ENCODE measurements at regions not wholly inside any gene's neighbourhood (a gene's known extent, or its start where the extent isn't known, plus 50 kb on each side); places are given as distances from the start of the nearest gene placed in this dataset.

GRCh38 chr9:81417299-81417675 lies 272.1 kb downstream of the TLE1 start (continued):
- TF ChIP-seq ZNF609 (CRISPR knock-in tag; IDR thresholded peaks at IDR 0.05; ENCODE audit: borderline replicate concordance) (no peak), SIN3A (IDR thresholded peaks at IDR 0.05; ENCODE audit: borderline replicate concordance in 2 of 2, control insufficient read depth in 1 of 2, low read depth in 2 of 2, low read length in 2 of 2) (no peak), ZNF311 (CRISPR knock-in tag; IDR thresholded peaks at IDR 0.05) (no peak), GABPA (tag; conservative IDR thresholded peaks at IDR 0.05; ENCODE audit: low read depth) (no peak), U2AF1 (optimal IDR thresholded peaks at IDR 0.05; ENCODE audit: low read depth, low read length) (no peak), HINFP (tag; conservative IDR thresholded peaks at IDR 0.05; ENCODE audit: low read depth) (no peak), E2F3 (CRISPR knock-in tag; IDR thresholded peaks at IDR 0.05) (no peak), MCM3 (IDR thresholded peaks at IDR 0.05) (no peak), ZNF398 (CRISPR knock-in tag; IDR thresholded peaks at IDR 0.05) (no peak), TFAM (CRISPR knock-in tag; conservative IDR thresholded peaks at IDR 0.05) (no peak)
